ENCODE measurements at regions not wholly inside any gene's neighbourhood (a gene's known extent, or its start where the extent isn't known, plus 50 kb on each side); places are given as distances from the start of the nearest gene placed in this dataset.

DNA sequence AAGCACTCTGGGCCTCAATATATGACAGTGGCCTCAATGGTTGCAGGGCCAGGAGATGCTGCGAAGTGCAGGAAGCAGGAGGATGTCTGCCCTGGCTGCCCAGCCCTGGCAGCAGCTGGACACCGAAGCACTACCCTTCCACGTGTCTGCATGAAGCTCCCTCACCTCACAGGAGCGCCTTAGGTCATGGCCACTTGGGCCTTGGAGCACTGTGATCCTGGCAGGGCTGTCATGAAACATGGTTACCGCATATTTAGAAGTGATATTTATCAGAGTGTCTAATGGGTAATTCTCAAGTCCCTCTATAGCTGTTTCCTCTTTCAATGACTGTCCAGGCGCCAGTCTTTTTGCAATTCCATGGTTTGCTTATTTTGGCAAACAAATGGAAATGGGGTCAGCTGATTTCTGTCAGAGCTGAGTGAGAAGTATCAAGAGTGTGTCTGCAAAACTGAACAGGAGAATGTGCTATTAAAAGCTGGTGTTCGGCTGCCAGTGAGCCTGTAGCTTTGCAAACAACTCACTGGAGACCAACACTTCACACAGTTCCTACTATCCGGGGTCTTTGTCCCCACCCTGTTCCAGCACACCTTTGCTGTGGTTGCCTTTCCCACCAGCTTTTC lies 285.9 kb downstream of the KIF4B start:
- no peak for DNase-seq (ENCODE audit: low read depth)

DNA sequence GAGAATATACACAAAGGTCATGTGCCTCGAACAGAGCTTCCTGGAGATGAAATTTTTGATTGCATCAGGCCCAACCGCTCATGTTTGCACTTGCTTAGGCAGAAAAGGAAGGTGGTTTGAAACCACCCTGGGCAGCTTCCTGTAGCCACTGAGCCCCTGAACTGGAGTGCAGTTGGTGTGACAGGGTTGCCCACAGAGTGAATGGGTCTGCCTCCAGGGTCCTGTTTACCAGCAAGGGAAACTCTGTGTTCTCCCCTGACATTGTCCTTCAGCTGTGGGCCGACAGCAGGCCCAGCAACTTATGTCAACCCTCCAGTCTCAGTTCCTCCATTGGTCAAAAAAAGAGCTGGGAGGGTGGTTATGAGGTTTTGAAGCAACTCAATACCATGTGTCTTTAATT lies 289.6 kb downstream of the KIF4B start:
- DNase-seq (ENCODE audit: low read depth), result no peak

DNA sequence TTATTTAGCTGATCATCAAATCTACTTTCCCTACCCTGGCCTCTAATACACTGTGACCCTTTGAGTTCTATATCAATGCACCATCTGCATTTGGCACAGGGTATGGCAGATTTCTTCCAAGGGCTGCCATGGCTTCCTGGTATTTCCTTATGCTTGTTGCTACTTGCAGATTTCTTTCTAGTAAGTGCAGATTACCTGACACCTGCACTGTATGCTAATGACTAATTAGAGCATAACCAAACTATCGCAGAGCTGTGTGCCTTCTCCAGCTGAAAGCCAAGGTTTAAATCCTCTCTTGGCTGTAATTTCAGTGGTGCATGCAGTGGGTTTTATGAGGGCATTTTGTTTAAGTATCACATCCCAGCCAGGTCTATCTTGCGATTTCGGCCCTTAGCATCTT lies 293.7 kb downstream of the KIF4B start:
- no peak for DNase-seq (ENCODE audit: low read depth)

DNA sequence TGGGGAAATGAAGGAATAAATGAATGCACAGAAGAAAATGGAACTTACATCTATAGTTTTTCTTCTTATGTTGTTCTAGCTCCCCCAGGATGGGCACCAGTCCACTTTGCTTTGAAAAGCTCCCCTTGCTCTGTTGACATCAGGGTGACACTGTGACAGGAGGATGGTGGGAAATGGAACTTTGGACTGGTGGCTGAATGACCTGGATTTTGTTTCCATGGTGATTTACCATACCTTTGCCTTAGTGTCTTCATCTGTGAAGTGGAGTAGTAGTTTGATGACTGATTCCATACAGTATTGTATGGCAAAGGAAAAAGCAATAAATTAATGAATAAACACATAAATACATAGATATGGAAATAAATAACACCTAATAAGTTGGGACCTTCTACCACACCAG lies 294.7 kb downstream of the KIF4B start:
- DNase-seq (ENCODE audit: low read depth), result no peak

DNA sequence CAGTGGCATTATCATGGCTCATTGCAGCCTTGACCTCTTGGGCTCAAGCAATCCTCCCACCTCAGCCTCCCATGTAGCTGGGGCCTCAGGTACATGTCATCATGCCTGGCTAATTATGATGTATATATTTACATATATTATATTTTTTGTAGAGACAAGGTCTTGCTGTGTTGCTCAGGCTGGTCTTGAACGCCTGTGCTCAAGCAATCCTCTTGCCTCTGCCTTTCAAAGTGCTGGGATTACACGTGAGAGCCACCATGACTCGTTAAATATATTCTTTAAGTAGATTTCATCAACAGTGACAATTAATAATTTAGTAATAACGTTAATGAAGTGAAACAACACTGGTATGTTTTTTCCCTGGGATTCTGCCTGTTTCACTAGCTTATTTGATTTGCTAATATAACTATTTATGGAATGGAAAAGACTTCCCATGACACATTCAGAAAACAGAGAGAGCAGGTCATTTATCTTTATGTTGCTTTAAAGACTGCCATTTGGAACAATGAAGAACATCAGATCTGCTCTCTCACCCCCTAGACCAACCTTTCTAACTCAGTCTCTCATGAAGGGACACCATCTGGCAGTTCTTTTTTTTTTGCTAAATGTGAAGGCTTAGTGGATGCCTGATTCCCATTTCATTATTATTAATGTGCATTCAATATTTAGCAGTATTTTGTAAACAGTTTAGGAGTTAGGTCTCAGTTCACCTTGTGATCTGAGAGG lies 295.6 kb downstream of the KIF4B start:
- no peak for DNase-seq (ENCODE audit: low read depth)

DNA sequence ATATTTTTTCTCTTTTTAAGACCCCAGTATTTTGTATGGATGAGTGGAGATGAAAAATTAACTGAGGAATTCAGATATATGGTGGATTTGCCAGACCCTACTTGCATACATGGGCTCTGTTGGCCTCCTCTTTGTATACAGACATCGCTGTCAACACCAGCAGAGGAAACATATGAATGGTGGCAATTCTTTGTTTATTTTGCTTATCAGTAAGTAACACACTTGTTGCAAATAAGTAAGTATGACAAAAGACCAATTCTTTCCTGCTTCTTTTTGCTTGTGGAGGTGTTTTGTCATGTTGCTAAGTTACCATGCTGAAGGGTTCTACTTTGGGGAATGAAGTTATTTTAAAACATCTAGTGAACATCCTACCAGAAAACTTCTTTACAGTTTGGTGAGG lies 298.2 kb downstream of the KIF4B start:
- DNase-seq (ENCODE audit: low read depth), result no peak

DNA sequence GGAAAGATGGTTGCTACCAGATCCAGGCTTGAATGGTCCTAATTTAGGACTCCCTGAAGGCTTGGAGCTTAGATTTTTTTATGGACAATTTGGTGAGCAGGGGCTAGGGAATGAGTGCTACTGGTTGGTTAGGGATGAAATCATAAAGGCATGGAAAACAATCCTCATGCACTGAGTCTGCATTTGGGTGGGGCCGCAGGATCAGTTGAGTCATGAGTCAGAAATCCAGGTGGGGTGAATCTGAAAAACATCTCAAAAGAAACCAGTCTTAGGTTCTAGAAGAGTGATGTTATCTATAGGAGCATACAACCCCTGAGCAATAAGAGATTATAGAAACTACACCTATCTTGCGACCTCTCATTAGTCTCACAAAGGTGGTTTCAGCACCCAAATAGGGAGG lies 300.0 kb downstream of the KIF4B start:
- no peak for DNase-seq (ENCODE audit: low read depth)

DNA sequence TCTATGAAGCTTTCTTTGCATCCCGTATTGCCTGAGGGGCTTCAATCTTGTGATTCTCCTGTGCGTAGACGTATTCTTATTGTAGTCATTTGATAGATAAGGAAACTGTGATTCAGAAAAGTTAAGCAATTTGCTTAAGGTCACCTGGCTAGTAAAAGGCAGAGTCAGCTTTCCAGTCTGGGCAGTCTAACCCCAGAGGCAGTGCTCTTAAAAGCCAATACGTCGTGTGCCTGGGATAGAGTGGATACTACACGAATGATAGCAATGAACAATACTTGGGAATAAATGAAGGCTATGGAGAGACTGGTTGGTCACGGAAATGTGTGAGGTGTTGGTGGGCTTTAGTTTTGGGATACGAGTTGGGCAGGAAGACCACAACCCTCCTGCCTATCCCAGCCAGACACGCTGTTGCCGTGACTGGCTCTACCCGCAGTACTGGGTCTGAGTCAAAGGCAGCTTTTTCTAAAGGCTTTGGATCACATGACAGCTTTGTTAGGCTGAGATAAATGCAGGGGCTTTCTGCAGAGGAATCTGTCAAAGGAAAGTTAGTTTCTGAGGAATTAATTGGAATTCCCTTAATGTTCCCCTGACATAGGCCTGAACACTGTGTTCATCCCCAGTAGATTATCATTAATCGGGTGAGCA lies 302.6 kb downstream of the KIF4B start:
- no peak for DNase-seq (ENCODE audit: low read depth)

DNA sequence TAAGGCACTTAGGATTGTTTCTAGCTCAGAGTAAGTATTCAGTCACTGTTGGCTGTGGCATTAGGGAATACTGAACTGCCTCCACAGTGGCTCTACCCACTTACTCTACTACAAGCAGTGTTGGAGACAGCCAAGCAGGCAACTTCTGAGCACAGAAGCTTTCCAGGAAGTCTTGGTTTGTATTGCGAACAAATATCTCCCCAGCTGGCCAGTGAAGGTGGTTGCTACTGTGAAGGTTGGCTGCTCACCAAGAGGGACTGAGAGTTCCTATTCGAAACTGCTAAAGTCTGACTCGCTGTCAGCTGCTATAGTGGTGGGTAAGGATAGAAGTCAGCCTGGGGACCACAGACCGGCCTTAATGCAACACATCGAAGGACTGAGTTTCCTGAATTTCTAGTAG lies 319.1 kb downstream of the KIF4B start:
- DNase-seq (ENCODE audit: low read depth), result no peak

DNA sequence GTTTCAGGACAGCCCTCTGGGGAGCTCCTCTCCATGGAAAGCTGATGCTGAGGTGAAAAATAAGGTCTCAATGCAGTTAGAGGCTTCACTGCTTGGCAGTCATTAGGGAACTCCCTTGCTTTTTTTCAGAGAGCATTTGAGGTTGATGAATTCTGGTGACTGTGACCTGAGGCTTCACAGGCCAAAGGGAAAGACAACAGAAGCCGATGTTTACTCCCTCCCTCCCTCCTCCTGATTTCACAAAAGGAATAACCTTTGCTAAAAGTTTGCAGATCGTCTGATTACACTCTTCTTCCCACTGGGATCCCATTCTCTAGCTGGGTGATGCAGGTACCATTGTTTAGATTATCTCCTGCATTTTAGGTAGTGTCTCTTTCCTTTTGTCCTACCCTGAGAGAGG lies 329.4 kb downstream of the KIF4B start:
- DNase-seq (ENCODE audit: low read depth), result no peak

DNA sequence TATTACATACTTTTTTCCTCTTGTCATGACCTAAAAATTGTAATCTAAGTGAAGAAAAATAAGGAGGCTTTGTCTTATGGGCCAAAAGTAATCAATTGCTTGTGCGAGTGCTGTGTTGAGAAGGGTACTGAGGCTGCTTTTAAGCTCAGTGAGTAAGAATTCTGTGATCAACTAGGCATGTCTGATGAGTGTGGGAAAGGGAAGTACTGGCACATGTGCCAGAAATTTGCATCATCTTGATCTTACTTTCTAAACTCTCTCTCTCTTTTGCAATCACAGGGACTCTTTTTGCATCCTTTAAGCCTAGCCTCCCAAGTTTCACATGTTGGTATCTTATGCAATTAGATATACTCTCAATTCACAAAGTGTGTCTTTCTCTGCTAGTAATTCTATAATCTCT lies 329.9 kb downstream of the KIF4B start:
- no peak for DNase-seq (ENCODE audit: low read depth)

DNA sequence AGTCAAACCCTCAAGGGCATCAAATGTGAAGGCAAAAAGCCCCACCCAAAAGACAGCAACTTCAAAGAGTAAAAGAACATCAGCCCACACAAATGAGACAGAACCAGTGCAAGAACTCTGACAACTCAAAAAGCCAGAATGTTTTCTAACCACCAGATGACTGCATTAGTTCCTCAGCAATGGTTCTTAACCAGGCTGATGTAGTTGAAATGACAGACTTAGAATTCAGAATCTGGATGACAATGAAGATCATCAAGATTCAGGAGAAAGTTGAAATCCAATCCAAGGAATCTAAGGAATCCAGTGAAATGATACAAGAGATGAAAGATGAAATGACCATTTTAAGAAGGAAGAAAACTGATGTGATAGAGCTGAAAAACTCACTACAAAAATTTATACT lies 339.7 kb downstream of the KIF4B start:
- DNase-seq (ENCODE audit: low read depth), result no peak

DNA sequence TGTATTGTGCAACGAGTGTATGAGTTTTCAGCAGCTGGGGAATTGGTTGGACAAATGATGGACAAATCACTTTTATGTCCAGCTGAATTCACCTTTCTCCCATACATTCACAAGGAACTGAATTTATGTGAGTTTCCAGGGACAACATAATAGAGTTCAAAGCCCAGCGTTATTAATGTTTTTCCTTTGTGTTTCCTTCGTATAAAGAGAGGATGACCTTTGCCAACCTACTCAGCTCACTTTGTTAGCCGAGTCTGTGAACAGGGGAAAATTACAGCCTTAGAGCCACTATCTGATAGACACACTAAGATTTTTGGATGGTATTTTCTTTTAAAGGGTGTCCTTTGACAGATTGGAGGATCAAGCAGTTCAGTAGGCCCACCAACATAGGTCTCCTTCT lies 352.5 kb downstream of the KIF4B start:
- no peak for DNase-seq (ENCODE audit: low read depth)

DNA sequence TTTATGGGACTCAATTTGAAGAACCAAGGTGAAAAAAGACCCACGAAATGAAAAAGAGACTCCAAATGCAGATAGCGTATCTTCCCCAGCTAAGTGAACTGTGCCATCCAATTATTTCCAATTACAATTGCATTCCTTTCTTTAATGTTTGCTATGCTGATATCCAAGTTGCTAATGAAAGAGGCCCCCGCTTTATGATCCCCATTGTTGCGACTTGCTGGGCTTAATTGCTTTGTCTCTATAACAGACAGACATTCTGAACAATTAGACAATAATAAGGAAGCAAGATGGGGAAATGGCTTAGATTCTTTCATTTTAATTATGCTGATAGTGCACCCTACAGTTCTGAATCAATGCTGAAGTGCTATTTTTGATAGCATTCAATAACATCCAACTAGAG lies 354.3 kb downstream of the KIF4B start:
- DNase-seq (ENCODE audit: low read depth), result no peak

DNA sequence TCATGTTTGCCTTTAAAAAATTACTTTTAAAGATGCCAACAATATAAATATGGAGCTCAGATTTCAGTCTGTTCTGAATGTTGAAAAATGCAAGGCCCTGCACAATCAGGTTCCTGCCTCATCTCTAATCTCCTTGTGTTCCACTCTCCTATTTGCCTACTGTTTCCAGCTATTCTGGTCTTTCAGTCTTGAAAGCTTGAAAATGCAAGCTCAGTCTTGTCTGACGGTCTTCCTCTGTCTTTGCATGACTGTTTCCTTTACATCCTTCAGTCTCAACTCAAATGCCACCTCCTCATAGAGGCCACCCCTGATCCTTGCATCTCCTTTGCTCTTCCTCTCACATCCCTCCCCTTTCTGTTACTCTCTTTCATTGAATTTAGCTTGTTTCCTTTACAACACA lies 354.9 kb downstream of the KIF4B start:
- DNase-seq (ENCODE audit: low read depth), result no peak

DNA sequence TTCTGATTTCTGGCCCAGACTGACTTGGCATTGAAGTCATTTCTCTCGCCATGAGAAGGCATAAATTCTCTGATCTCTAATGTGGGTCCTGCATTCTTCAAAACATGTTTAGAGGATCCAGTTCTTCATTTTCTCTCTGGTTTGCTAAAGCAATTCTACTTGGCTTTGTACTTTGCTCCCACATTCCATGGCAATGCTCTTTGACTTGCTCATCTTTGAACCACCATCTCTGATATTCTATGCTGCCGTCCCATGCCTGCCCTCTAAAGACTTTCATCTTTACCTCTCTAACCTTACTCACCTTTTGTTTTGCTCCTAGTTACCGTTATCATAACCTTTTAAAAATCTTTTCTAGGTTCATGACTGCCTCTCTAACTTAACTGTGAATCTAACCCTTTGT lies 366.9 kb downstream of the KIF4B start:
- DNase-seq (ENCODE audit: low read depth), result no peak

DNA sequence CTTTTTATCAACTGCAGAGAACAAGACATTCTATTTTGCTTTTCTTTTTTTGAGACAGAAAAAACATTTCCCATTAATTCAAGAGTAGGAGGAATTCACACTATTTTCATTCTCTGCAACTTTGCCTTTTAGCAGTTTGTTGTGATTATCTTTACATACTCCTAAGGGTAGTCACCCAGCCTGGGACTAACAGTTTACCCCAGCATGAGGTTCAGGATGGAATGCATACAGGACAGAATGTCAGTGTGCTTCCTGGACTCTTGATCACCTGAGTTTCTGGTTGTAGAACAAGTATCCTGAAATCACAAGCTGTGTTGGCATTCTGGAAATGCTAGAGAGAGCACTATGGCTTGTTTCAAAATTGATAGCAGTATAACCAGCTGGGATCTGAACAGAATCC lies 368.1 kb downstream of the KIF4B start:
- DNase-seq (ENCODE audit: low read depth), result no peak

DNA sequence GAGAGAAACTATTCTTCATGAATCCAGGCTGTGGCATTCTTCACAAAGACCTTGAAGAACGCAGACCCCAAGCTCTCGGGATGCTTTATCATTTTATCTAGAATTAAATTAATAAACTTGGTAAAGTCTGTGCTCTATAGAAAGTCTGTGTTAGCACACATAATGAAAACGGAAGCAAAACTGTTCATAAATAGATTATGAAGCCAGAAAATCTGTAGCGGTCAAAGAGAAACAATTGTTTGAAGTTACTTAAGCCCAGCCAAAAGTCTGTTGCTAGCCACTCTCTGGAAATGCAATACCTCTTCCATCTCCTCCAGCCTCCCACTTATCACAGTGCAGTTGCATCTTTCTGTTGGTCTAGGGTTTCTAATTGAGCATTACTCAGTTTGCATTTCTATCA lies 375.9 kb downstream of the KIF4B start:
- no peak for DNase-seq (ENCODE audit: low read depth)

DNA sequence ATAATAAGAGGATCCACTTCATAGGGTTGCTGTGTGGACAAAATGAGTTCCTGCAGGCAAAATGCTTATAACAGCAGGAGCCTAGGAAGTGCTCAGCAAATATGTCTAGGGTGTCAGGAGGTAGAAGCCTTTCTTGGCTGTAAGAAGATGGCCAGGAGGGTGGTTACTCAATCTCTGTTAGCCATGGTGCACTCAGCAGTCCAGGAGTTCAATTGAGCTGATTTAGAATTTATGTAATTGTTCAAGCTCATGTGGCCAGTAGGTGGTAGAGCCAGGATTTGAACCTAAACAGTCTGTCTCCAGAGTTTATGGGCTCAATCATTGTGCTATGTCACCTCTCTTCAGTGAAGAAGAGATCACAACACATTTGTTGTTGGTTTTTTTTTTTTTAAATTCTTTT lies 381.2 kb downstream of the KIF4B start:
- no peak for DNase-seq (ENCODE audit: low read depth)

DNA sequence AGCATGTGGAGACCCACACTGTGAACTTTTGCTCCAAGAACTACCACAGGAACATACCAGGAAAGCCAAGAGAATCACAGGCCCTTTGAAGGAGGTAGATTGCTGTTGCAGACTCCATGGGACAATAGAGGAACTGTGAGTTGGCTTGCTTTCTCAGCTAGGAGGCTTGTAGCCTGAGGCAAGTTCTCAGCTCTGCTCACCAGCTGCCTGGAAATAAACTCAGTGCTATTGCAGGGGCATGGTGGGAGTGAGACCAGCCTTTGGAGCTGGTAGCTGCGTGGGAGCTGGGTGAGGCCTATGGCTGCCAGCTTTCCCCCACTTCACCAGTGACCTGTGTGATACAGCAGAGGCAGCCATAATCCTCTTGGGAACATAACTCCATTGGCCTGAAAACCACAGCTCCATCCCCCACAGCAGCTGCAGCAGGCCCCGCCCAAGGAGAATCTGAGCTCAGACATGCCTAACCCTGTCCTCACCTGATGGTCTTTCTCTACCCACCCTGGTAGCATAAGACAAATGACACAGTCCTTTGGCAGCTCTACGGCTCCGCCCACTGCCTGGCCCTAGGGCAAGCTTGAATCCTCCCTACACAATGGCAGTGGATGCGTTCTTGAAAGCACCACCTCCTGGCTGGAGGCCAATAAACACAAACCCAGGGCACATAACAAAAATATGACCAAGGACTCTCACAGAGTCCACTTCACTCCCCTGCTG lies 389.5 kb downstream of the KIF4B start:
- DNase-seq (ENCODE audit: low read depth), result no peak

DNA sequence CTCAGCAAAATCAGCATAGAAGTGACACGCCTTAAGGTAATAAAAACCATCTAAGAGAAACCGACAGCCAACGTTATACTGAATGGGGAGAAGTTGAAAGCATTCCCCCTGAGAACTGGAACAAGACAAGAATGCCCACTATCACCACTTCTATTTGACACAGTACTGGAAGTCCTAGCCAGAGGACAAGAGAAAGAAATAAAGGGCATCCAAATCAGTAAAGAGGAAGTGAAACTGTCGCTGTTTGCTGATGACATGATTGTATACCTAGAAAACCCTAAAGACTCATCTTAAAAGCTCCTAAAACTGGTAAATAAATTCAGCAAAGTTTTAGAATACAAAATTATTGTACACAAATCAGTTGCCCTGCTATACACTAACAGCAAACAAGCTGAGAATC lies 393.3 kb downstream of the KIF4B start:
- no peak for DNase-seq (ENCODE audit: low read depth)

DNA sequence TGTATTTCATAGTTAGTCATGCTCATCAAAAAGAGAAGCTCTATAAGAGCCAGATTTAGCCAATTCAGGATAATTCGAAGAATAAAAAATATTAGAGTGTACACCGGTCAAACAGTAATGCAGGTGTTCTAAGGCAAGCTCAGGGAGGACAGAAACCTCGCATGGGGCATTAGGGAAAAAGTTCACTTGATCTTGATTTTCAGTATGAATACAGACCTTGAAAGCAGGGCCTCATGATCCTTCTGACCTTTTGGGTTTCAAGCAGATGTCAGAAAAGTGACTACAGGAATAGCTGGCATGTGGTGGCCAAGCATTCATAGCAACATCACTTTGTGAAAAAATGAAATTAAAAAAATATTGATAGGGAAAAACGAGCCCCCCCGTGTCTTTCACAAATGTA lies 394.9 kb downstream of the KIF4B start:
- no peak for DNase-seq (ENCODE audit: low read depth)

DNA sequence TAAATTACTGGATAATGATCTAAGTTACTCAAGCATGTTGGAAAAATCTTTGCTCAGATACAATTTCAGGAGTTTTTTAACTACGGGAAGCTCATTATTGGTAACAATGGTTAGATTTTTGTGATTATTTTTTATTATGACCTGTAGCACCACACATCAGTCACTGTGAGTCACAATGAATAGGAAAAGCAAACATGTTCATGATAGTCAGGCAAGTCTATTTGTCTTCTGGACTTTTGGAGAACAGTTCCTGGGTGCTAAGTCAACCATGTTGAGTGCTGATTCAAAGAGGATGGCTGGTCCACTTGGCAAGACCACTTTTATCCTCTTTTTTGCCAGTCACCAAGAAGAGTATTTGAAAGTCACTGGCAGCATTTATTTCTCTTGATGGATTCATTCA lies 403.2 kb downstream of the KIF4B start:
- no peak for DNase-seq (ENCODE audit: low read depth)

All from non-pigmented ciliary epithelial cell (primary cell).